ENCODE measurements at regions not wholly inside any gene's neighbourhood (a gene's known extent, or its start where the extent isn't known, plus 50 kb on each side); places are given as distances from the start of the nearest gene placed in this dataset.

GRCh38 chr2:82576656-82577055 is 1882.4 kb downstream of the SUCLG1 start:
- dilution Hi-C loops (cut with MboI; ENCODE audit: extremely low pct_ligation_motif_present, low sequenced_read_pairs), result no loop called here
- no peak for FAIRE-seq
- no peak for DNase-seq (ENCODE audit: low read depth, low spot score)

DNA sequence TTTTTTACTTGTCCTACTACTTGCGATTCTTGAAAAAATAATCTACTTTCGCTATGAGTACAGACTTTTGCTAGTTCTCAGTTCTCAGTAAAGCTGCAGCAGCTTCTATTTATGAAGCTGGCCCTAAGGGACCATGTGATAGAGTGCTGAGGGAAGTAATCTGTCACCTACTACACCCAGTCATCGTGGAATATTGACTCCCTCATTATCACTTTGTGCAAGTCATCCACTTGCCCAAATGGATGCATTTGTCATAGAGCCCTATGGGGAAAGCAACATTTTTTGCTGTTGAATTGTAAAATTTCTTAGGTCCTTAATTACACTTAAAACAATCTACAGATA is 1919.8 kb downstream of the SUCLG1 start:
- Histone ChIP-seq H3K79me2 (ENCODE audit: control insufficient read depth, insufficient read depth, low read length) (no peaks in the 10 kb centered on the region), H3K27ac (ENCODE audit: control insufficient read depth, insufficient read depth, low read length) (no peak overlapping the region), H3K9me3 (ENCODE audit: control insufficient read depth, low read depth, low read length) (no peaks in the 10 kb centered on the region), H3K36me3 (ENCODE audit: control insufficient read depth in 2 of 2, extremely low read depth in 1 of 2, insufficient read depth in 2 of 2, low read length in 2 of 2) (no peaks in the 10 kb centered on the region), H3K4me2 (ENCODE audit: control insufficient read depth, extremely low read depth, insufficient read depth, low read depth, low read length) (no peak overlapping the region), H3K9ac (ENCODE audit: control insufficient read depth, extremely low read depth, insufficient read depth, low read length) (no peak overlapping the region), H4K20me1 (ENCODE audit: control insufficient read depth, extremely low read depth, insufficient read depth, low read length) (no peaks in the 10 kb centered on the region), H2AFZ (ENCODE audit: control insufficient read depth, low read length) (no peak overlapping the region), H3K4me3 (ENCODE audit: control insufficient read depth in 2 of 3, extremely low read depth in 1 of 3, insufficient read depth in 2 of 3, low read depth in 1 of 3, low read length in 3 of 3) (no peak overlapping the region), H3K27me3 (ENCODE audit: control insufficient read depth, extremely low read depth, insufficient read depth, low read length) (no peaks in the 10 kb centered on the region), H3K4me1 (ENCODE audit: control insufficient read depth, extremely low read depth, insufficient read depth, low read length) (no peaks in the 10 kb centered on the region), H3K9me1 (ENCODE audit: control insufficient read depth, extremely low read depth, insufficient read depth, low read length) (no peaks in the 10 kb centered on the region)
- DNase-seq (ENCODE audit: low read depth, low spot score), result no peak
- TF ChIP-seq, protein P1, sequence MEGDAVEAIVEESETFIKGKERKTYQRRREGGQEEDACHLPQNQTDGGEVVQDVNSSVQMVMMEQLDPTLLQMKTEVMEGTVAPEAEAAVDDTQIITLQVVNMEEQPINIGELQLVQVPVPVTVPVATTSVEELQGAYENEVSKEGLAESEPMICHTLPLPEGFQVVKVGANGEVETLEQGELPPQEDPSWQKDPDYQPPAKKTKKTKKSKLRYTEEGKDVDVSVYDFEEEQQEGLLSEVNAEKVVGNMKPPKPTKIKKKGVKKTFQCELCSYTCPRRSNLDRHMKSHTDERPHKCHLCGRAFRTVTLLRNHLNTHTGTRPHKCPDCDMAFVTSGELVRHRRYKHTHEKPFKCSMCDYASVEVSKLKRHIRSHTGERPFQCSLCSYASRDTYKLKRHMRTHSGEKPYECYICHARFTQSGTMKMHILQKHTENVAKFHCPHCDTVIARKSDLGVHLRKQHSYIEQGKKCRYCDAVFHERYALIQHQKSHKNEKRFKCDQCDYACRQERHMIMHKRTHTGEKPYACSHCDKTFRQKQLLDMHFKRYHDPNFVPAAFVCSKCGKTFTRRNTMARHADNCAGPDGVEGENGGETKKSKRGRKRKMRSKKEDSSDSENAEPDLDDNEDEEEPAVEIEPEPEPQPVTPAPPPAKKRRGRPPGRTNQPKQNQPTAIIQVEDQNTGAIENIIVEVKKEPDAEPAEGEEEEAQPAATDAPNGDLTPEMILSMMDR (optimal IDR thresholded peaks at IDR 0.05 in 1 of 3, IDR thresholded peaks at IDR 0.05 in 1 of 3, conservative IDR thresholded peaks at IDR 0.05 in 1 of 3; ENCODE audit: extremely low read depth in 1 of 3, insufficient read depth in 2 of 3, low read length in 3 of 3), result no peak
- TF ChIP-seq EZH2 (IDR thresholded peaks at IDR 0.05; ENCODE audit: low read length), result no peak
- dilution Hi-C loops (cut with MboI; ENCODE audit: extremely low pct_ligation_motif_present, low sequenced_read_pairs), result no loop called here
- FAIRE-seq, result no peak

More at GRCh38 chr2:82576656-82577055, 1882.4 kb downstream of the SUCLG1 start:
- no peaks in the 10 kb centered on the region for H3K36me3 ChIP-seq (ENCODE audit: control insufficient read depth in 2 of 2, extremely low read depth in 1 of 2, insufficient read depth in 2 of 2, low read length in 2 of 2)
- H3K27me3 ChIP-seq (ENCODE audit: control insufficient read depth, extremely low read depth, insufficient read depth, low read length), result no peaks in the 10 kb centered on the region
- no peak overlapping the region for H3K4me2 ChIP-seq (ENCODE audit: control insufficient read depth, extremely low read depth, insufficient read depth, low read depth, low read length)
- H3K4me3 ChIP-seq (ENCODE audit: control insufficient read depth in 2 of 3, extremely low read depth in 1 of 3, insufficient read depth in 2 of 3, low read depth in 1 of 3, low read length in 3 of 3), result no peak overlapping the region
- no peaks in the 10 kb centered on the region for H3K79me2 ChIP-seq (ENCODE audit: control insufficient read depth, insufficient read depth, low read length)
- no peak overlapping the region for H2AFZ ChIP-seq (ENCODE audit: control insufficient read depth, low read length)
- no peaks in the 10 kb centered on the region for H3K4me1 ChIP-seq (ENCODE audit: control insufficient read depth, extremely low read depth, insufficient read depth, low read length)
- H3K9ac ChIP-seq (ENCODE audit: control insufficient read depth, extremely low read depth, insufficient read depth, low read length), result no peak overlapping the region
- H3K27ac ChIP-seq (ENCODE audit: control insufficient read depth, insufficient read depth, low read length), result no peak overlapping the region
- no peaks in the 10 kb centered on the region for H3K9me1 ChIP-seq (ENCODE audit: control insufficient read depth, extremely low read depth, insufficient read depth, low read length)
- no peaks in the 10 kb centered on the region for H3K9me3 ChIP-seq (ENCODE audit: control insufficient read depth, low read depth, low read length)
- TF ChIP-seq EZH2 (IDR thresholded peaks at IDR 0.05; ENCODE audit: low read length), result no peak
- TF ChIP-seq, protein P1 (optimal IDR thresholded peaks at IDR 0.05 in 1 of 3, IDR thresholded peaks at IDR 0.05 in 1 of 3, conservative IDR thresholded peaks at IDR 0.05 in 1 of 3; ENCODE audit: extremely low read depth in 1 of 3, insufficient read depth in 2 of 3, low read length in 3 of 3), result no peak
- H4K20me1 ChIP-seq (ENCODE audit: control insufficient read depth, extremely low read depth, insufficient read depth, low read length), result no peaks in the 10 kb centered on the region
